ENCODE measurements at regions not wholly inside any gene's neighbourhood (a gene's known extent, or its start where the extent isn't known, plus 50 kb on each side); places are given as distances from the start of the nearest gene placed in this dataset.

- TF ChIP-seq PHF8 (conservative IDR thresholded peaks at IDR 0.05; ENCODE audit: low read depth, low read length) (no peak), ASH2L (IDR thresholded peaks at IDR 0.05; ENCODE audit: low read length) (no peak), TAF7 (optimal IDR thresholded peaks at IDR 0.05; ENCODE audit: borderline replicate concordance, low read depth, low read length) (no peak)
These were observed 1043.0 kb upstream of the POU3F3 start (continued) for GRCh38 chr2:103810875-103811274.

Measured in H1 (cell line).